ENCODE measurements at regions not wholly inside any gene's neighbourhood (a gene's known extent, or its start where the extent isn't known, plus 50 kb on each side); places are given as distances from the start of the nearest gene placed in this dataset.

GRCh38 chr9:88775037-88775471 lies 216.2 kb upstream of the S1PR3 start:
- Histone ChIP-seq H3K36me3 (ENCODE audit: insufficient read depth) (no peaks in the 10 kb centered on the region), H3K4me1 (ENCODE audit: low read depth, poor library complexity, severe bottlenecking) (no peaks in the 10 kb centered on the region), H3K27ac (no peak overlapping the region), H2AFZ (ENCODE audit: low read depth) (no peak overlapping the region), H3K79me2 (ENCODE audit: insufficient read depth, low read depth) (no peaks in the 10 kb centered on the region), H3K9ac (no peak overlapping the region), H3K4me2 (no peak overlapping the region), H3K4me3 (IDR thresholded peaks at IDR 0.05; ENCODE audit: insufficient read depth, low read depth, low read length) (no peak overlapping the region), H4K20me1 (ENCODE audit: insufficient read depth) (no peaks in the 10 kb centered on the region), H3K27me3 (ENCODE audit: insufficient read depth, low read depth) (no peaks in the 10 kb centered on the region)
- no peak for TF ChIP-seq CTCF (conservative IDR thresholded peaks at IDR 0.05; ENCODE audit: low read depth, low read length)

GRCh38 chr9:88775559-88775958 lies 215.7 kb upstream of the S1PR3 start:
- Histone ChIP-seq H3K79me2 (ENCODE audit: insufficient read depth, low read depth) (no peaks in the 10 kb centered on the region), H3K36me3 (ENCODE audit: insufficient read depth) (no peaks in the 10 kb centered on the region), H4K20me1 (ENCODE audit: insufficient read depth) (no peaks in the 10 kb centered on the region), H3K9ac (no peak overlapping the region), H3K27me3 (ENCODE audit: insufficient read depth, low read depth) (no peaks in the 10 kb centered on the region), H3K4me3 (IDR thresholded peaks at IDR 0.05; ENCODE audit: insufficient read depth, low read depth, low read length) (no peak overlapping the region), H3K27ac (no peak overlapping the region), H3K4me2 (no peak overlapping the region), H2AFZ (ENCODE audit: low read depth) (no peak overlapping the region), H3K4me1 (ENCODE audit: low read depth, poor library complexity, severe bottlenecking) (no peaks in the 10 kb centered on the region)
- TF ChIP-seq CTCF (conservative IDR thresholded peaks at IDR 0.05; ENCODE audit: low read depth, low read length), result no peak

GRCh38 chr9:88775966-88776365 lies 215.3 kb upstream of the S1PR3 start:
- Histone ChIP-seq H3K4me3 (IDR thresholded peaks at IDR 0.05; ENCODE audit: insufficient read depth, low read depth, low read length) (no peak overlapping the region), H3K9ac (no peak overlapping the region), H3K27ac (no peak overlapping the region)

GRCh38 chr9:88776717-88777497 lies 214.4 kb upstream of the S1PR3 start:
- Histone ChIP-seq H3K4me3 (IDR thresholded peaks at IDR 0.05; ENCODE audit: insufficient read depth, low read depth, low read length) (no peak overlapping the region), H3K4me2 (no peak overlapping the region)

More at GRCh38 chr9:88775966-88776365, 215.3 kb upstream of the S1PR3 start:
- no peak for TF ChIP-seq CTCF (conservative IDR thresholded peaks at IDR 0.05; ENCODE audit: low read depth, low read length)
- no peaks in the 10 kb centered on the region for H4K20me1 ChIP-seq (ENCODE audit: insufficient read depth)
- H3K27me3 ChIP-seq (ENCODE audit: insufficient read depth, low read depth), result no peaks in the 10 kb centered on the region
- no peaks in the 10 kb centered on the region for H3K4me1 ChIP-seq (ENCODE audit: low read depth, poor library complexity, severe bottlenecking)
- no peaks in the 10 kb centered on the region for H3K79me2 ChIP-seq (ENCODE audit: insufficient read depth, low read depth)
- H3K4me2 ChIP-seq, result no peak overlapping the region
- no peaks in the 10 kb centered on the region for H3K36me3 ChIP-seq (ENCODE audit: insufficient read depth)
- no peak overlapping the region for H2AFZ ChIP-seq (ENCODE audit: low read depth)

More at GRCh38 chr9:88776717-88777497, 214.4 kb upstream of the S1PR3 start:
- no peak overlapping the region for H3K9ac ChIP-seq
- TF ChIP-seq CTCF (conservative IDR thresholded peaks at IDR 0.05; ENCODE audit: low read depth, low read length), result no peak
- no peaks in the 10 kb centered on the region for H3K27me3 ChIP-seq (ENCODE audit: insufficient read depth, low read depth)
- H3K4me1 ChIP-seq (ENCODE audit: low read depth, poor library complexity, severe bottlenecking), result no peaks in the 10 kb centered on the region
- H3K79me2 ChIP-seq (ENCODE audit: insufficient read depth, low read depth), result no peaks in the 10 kb centered on the region
- no peak overlapping the region for H3K27ac ChIP-seq
- H4K20me1 ChIP-seq (ENCODE audit: insufficient read depth), result no peaks in the 10 kb centered on the region
- H3K36me3 ChIP-seq (ENCODE audit: insufficient read depth), result no peaks in the 10 kb centered on the region
- H2AFZ ChIP-seq (ENCODE audit: low read depth), result no peak overlapping the region

Data from KMS-11 (cell line).